ENCODE measurements at regions not wholly inside any gene's neighbourhood (a gene's known extent, or its start where the extent isn't known, plus 50 kb on each side); places are given as distances from the start of the nearest gene placed in this dataset.

- H2BK20ac ChIP-seq (ENCODE audit: low read length), result no peak overlapping the region
- H3K23me2 ChIP-seq (ENCODE audit: low read depth, low read length), result no peaks in the 10 kb centered on the region
- H2BK15ac ChIP-seq (ENCODE audit: low read length), result no peak overlapping the region
- H3K9ac ChIP-seq (replicated peaks in 1 of 4; ENCODE audit: extremely low read depth in 1 of 4, low read depth in 3 of 4, low read length in 3 of 4), result no peak overlapping the region
- H3K27ac ChIP-seq (ENCODE audit: low read depth, low read length), result no peak overlapping the region
- no peaks in the 10 kb centered on the region for H3K36me3 ChIP-seq (ENCODE audit: control insufficient read depth in 2 of 4, insufficient read depth in 4 of 4, low read length in 3 of 4)
- no peak overlapping the region for H3K56ac ChIP-seq (replicated peaks; ENCODE audit: insufficient read length, low read depth, low read length)
- TF ChIP-seq KDM1A (IDR thresholded peaks at IDR 0.05; ENCODE audit: borderline replicate concordance, low read length) (no peak), POLR2AphosphoS5 (IDR thresholded peaks at IDR 0.05; ENCODE audit: low read depth, low read length) (no peak), TAF7 (optimal IDR thresholded peaks at IDR 0.05; ENCODE audit: borderline replicate concordance, low read depth, low read length) (no peak), CREB1 (IDR thresholded peaks at IDR 0.05) (no peak), CBX5 (IDR thresholded peaks at IDR 0.05; ENCODE audit: low read depth, low read length) (no peak), RBBP5 (IDR thresholded peaks at IDR 0.05; ENCODE audit: borderline replicate concordance, low read depth, low read length) (no peak), GTF2F1 (IDR thresholded peaks at IDR 0.05; ENCODE audit: borderline replicate concordance, low read depth, low read length) (no peak)
- H3K18ac ChIP-seq (ENCODE audit: extremely low read depth, low read length), result no peak overlapping the region
- H3K4me1 ChIP-seq (replicated peaks in 1 of 4; ENCODE audit: control insufficient read depth in 3 of 4, insufficient read depth in 4 of 4, low read length in 3 of 4), result no peaks in the 10 kb centered on the region
- H3K23ac ChIP-seq (ENCODE audit: insufficient read length), result no peak overlapping the region
- no peak overlapping the region for H4K8ac ChIP-seq (ENCODE audit: extremely low read depth, insufficient read depth, low read length)
- no peak overlapping the region for H4K91ac ChIP-seq (replicated peaks; ENCODE audit: insufficient read length, low read length)
- H3K79me2 ChIP-seq (ENCODE audit: control insufficient read depth in 1 of 2, insufficient read depth in 2 of 2, low read length in 2 of 2), result no peaks in the 10 kb centered on the region
- H3K79me1 ChIP-seq (ENCODE audit: low read depth, low read length), result no peaks in the 10 kb centered on the region
- H3K27me3 ChIP-seq (replicated peaks in 1 of 4; ENCODE audit: control insufficient read depth in 3 of 4, extremely low read depth in 1 of 4, insufficient read depth in 3 of 4, low read length in 3 of 4), result no peaks in the 10 kb centered on the region
- no peak overlapping the region for H2BK120ac ChIP-seq (replicated peaks; ENCODE audit: low read depth, low read length)
- H3K4me2 ChIP-seq (ENCODE audit: insufficient read depth in 1 of 2, low read depth in 2 of 2, low read length in 2 of 2), result no peak overlapping the region
- FAIRE-seq (no peak), DNase-seq (ENCODE audit: low read depth in 1 of 2, low spot score in 2 of 2) (no peak)
- H3K14ac ChIP-seq (ENCODE audit: insufficient read length), result no peak overlapping the region
- H2BK12ac ChIP-seq (ENCODE audit: low read depth, low read length), result no peak overlapping the region
- H4K5ac ChIP-seq (ENCODE audit: insufficient read length, low read depth, low read length), result no peak overlapping the region
- WGBS, 2 experiments (ENCODE audit: extremely low coverage in 1 of 2, insufficient coverage in 1 of 2, insufficient read length in 1 of 2, insufficient replicate concordance in 2 of 2, low coverage in 1 of 2, low lambda C conversion rate in 2 of 2, missing lambda C conversion rate in 1 of 2), result 90% methylated on average over 2 of the region's 3 CpGs; no CpG with 5 or more reads in 1 of the 2 experiments
- no peak overlapping the region for H3K4me3 ChIP-seq (ENCODE audit: extremely low read depth in 1 of 4, insufficient read depth in 2 of 4, low read depth in 3 of 4, low read length in 4 of 4)
- no peaks in the 10 kb centered on the region for H4K20me1 ChIP-seq (replicated peaks in 1 of 2; ENCODE audit: control insufficient read depth in 1 of 2, insufficient read depth in 2 of 2, low read length in 2 of 2)
- POLR2A ChIA-PET (ENCODE audit: partially characterized antibody), result no interaction called here
- H3K9me3 ChIP-seq (ENCODE audit: insufficient read depth in 2 of 2, low read depth in 1 of 2, low read length in 1 of 2), result no peaks in the 10 kb centered on the region
- no peak overlapping the region for H2AFZ ChIP-seq (ENCODE audit: low read length)
- no peak overlapping the region for H2AK5ac ChIP-seq (ENCODE audit: low read depth, low read length)
- no peak overlapping the region for H3K4ac ChIP-seq (replicated peaks; ENCODE audit: insufficient read length, low read depth, low read length)
- no peak overlapping the region for H2BK5ac ChIP-seq (ENCODE audit: low read depth, low read length)
- CTCF ChIA-PET (ENCODE audit: partially characterized antibody), result no interaction called here
Measured at GRCh38 chrX:112901869-112902725, 61.5 kb upstream of the AMOT start.
